ENCODE measurements at regions not wholly inside any gene's neighbourhood (a gene's known extent, or its start where the extent isn't known, plus 50 kb on each side); places are given as distances from the start of the nearest gene placed in this dataset.

- H3K9me3 ChIP-seq (replicated peaks; ENCODE audit: control insufficient read depth, insufficient read depth, low read depth, low read length): no peaks in the 10 kb centered on the region
- no peak overlapping the region for H3K4me3 ChIP-seq
- in situ Hi-C loops (cut with MboI) (no loop called here), intact Hi-C loops (cut with micrococcal nuclease) (no loop called here)
- H4K20me1 ChIP-seq (replicated peaks; ENCODE audit: control insufficient read depth, insufficient read depth, low read length): no peaks in the 10 kb centered on the region
- ChIA-PET POLR2A (no interaction called here), CTCF (ENCODE audit: low intra/inter-chr PET ratio) (no interaction called here)
- DNase-seq (ENCODE audit: extremely low read depth in 1 of 4, low spot score in 3 of 4) (no peak), ATAC-seq (no peak), FAIRE-seq (no peak)
- H3K79me2 ChIP-seq (ENCODE audit: control insufficient read depth, insufficient read depth, low read length): no peaks in the 10 kb centered on the region
- H3K4me2 ChIP-seq (ENCODE audit: insufficient read depth, low read length): no peak overlapping the region
- no peak overlapping the region for H2AFZ ChIP-seq (ENCODE audit: low read depth, low read length)
- 0% methylated on average over 1 of the region's 1 CpG for WGBS (ENCODE audit: insufficient coverage, low coverage, missing lambda C conversion rate)
- TF ChIP-seq CXXC5 (CRISPR knock-in tag; IDR thresholded peaks at IDR 0.05) (no peak), NONO (IDR thresholded peaks at IDR 0.05; ENCODE audit: low read depth in 2 of 2, low read length in 1 of 2) (no peak), FOXJ3 (CRISPR knock-in tag; IDR thresholded peaks at IDR 0.05) (no peak), ZNF780A (CRISPR knock-in tag; IDR thresholded peaks at IDR 0.05) (no peak), ZNF280A (IDR thresholded peaks at IDR 0.05; ENCODE audit: low read depth, partially characterized antibody) (no peak), RFX7 (CRISPR knock-in tag; IDR thresholded peaks at IDR 0.05) (no peak), BRF2 (IDR thresholded peaks at IDR 0.05; ENCODE audit: borderline replicate concordance, insufficient read depth, insufficient read length) (no peak)
- TF ChIP-seq, protein P1, sequence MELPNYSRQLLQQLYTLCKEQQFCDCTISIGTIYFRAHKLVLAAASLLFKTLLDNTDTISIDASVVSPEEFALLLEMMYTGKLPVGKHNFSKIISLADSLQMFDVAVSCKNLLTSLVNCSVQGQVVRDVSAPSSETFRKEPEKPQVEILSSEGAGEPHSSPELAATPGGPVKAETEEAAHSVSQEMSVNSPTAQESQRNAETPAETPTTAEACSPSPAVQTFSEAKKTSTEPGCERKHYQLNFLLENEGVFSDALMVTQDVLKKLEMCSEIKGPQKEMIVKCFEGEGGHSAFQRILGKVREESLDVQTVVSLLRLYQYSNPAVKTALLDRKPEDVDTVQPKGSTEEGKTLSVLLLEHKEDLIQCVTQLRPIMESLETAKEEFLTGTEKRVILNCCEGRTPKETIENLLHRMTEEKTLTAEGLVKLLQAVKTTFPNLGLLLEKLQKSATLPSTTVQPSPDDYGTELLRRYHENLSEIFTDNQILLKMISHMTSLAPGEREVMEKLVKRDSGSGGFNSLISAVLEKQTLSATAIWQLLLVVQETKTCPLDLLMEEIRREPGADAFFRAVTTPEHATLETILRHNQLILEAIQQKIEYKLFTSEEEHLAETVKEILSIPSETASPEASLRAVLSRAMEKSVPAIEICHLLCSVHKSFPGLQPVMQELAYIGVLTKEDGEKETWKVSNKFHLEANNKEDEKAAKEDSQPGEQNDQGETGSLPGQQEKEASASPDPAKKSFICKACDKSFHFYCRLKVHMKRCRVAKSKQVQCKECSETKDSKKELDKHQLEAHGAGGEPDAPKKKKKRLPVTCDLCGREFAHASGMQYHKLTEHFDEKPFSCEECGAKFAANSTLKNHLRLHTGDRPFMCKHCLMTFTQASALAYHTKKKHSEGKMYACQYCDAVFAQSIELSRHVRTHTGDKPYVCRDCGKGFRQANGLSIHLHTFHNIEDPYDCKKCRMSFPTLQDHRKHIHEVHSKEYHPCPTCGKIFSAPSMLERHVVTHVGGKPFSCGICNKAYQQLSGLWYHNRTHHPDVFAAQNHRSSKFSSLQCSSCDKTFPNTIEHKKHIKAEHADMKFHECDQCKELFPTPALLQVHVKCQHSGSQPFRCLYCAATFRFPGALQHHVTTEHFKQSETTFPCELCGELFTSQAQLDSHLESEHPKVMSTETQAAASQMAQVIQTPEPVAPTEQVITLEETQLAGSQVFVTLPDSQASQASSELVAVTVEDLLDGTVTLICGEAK (IDR thresholded peaks at IDR 0.05): no peak
- TF ChIP-seq, protein P1 (CRISPR knock-in tag; IDR thresholded peaks at IDR 0.05): no peak
- TF ChIP-seq, protein P2, sequence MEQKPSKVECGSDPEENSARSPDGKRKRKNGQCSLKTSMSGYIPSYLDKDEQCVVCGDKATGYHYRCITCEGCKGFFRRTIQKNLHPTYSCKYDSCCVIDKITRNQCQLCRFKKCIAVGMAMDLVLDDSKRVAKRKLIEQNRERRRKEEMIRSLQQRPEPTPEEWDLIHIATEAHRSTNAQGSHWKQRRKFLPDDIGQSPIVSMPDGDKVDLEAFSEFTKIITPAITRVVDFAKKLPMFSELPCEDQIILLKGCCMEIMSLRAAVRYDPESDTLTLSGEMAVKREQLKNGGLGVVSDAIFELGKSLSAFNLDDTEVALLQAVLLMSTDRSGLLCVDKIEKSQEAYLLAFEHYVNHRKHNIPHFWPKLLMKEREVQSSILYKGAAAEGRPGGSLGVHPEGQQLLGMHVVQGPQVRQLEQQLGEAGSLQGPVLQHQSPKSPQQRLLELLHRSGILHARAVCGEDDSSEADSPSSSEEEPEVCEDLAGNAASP (IDR thresholded peaks at IDR 0.05): no peak
- H3K27ac ChIP-seq (ENCODE audit: extremely low read depth, low read depth, low read length): no peak overlapping the region
- H3K9me1 ChIP-seq (ENCODE audit: control insufficient read depth, insufficient read depth, low read length): no peaks in the 10 kb centered on the region
- BruUV-seq (replicated peaks): no TSS peak
- H3K4me1 ChIP-seq (replicated peaks in 1 of 2; ENCODE audit: control insufficient read depth in 2 of 2, insufficient read depth in 2 of 2, low read length in 2 of 2): no peaks in the 10 kb centered on the region
- no peaks in the 10 kb centered on the region for H3K36me3 ChIP-seq (ENCODE audit: control insufficient read depth, insufficient read depth, low read length)
- H3K9ac ChIP-seq (ENCODE audit: insufficient read depth in 1 of 2, low read depth in 2 of 2, low read length in 2 of 2): no peak overlapping the region
- H3K27me3 ChIP-seq (ENCODE audit: control insufficient read depth in 2 of 2, insufficient read depth in 2 of 2, low read length in 2 of 2): no peaks in the 10 kb centered on the region
Observed at GRCh38 chr12:66999141-66999540, 270.0 kb upstream of the CAND1 start.

All from K562 (cell line).